Naive thymus-derived CD4-positive, alpha-beta T cell (primary cell): ENCODE measurements at regions not wholly inside any gene's neighbourhood (a gene's known extent, or its start where the extent isn't known, plus 50 kb on each side); places are given as distances from the start of the nearest gene placed in this dataset.

Source experiments
- ATAC-seq: fragments of 150-1000 bp; cut with Tn5 transposase; 2 replicates; pipeline ENCODE4 v1.10.0; 2021; ENCODE audit warnings: mild to moderate bottlenecking, moderate library complexity
- CTCF ChIA-PET: fragments of 350-600 bp; sonication (Branson Sonifier 250); formaldehyde crosslinking; loops from one replicate; lab custom pipeline; 2021; ENCODE audit warnings: antibody characterized with exemption; lab: Charles Lee
- POLR2A ChIA-PET: fragments of 350-600 bp; sonication (Branson Sonifier 250); formaldehyde crosslinking; loops from one replicate; lab custom pipeline; 2021; ENCODE audit warnings: antibody characterized with exemption, inconsistent platforms; lab: Charles Lee
- DNase-seq, 9 donors: peaks; one replicate each; pipeline versions ENCODE4 v3.0.0 to v3.0.0-alpha.2; 2020 to 2022; ENCODE audit warnings: mixed read lengths in 1 of 9
- H3K27ac ChIP-seq: one replicate; pipeline ENCODE4 v1.7.0; 2013; ENCODE audit warnings: mild to moderate bottlenecking, low read depth, low read length, moderate library complexity
- H3K27me3 ChIP-seq, 2 donors: one replicate each; pipeline ENCODE4 v1.7.0; 2013; ENCODE audit warnings: low read length in 2 of 2, mild to moderate bottlenecking in 2 of 2, moderate library complexity in 2 of 2; ENCODE audit not compliant: control insufficient read depth in 2 of 2, insufficient read depth in 2 of 2
- H3K36me3 ChIP-seq, 3 experiments: 1 replicate in 2 of 3; 2 replicates in 1 of 3; pipeline ENCODE4 v1.7.0; 2013; ENCODE audit warnings: low read length in 3 of 3, mild to moderate bottlenecking in 3 of 3, moderate library complexity in 1 of 3; ENCODE audit not compliant: insufficient read depth in 3 of 3, control insufficient read depth in 2 of 3
- H3K4me1 ChIP-seq, 2 donors: one replicate each; pipeline ENCODE4 v1.7.0; 2013; ENCODE audit warnings: low read length in 2 of 2, mild to moderate bottlenecking in 2 of 2, moderate library complexity in 1 of 2; ENCODE audit not compliant: control insufficient read depth in 2 of 2, insufficient read depth in 2 of 2
- H3K4me3 ChIP-seq: 2 replicates; pipeline ENCODE4 v1.7.0; 2013; ENCODE audit warnings: mild to moderate bottlenecking, low read length
- H3K9me3 ChIP-seq, 3 experiments: 1 replicate in 2 of 3; 2 replicates in 1 of 3; pipeline ENCODE4 v1.7.0; 2013; ENCODE audit warnings: low read length in 3 of 3; ENCODE audit not compliant: control insufficient read depth in 2 of 3
- H3K27ac Mint-ChIP-seq, 9 donors: one replicate each; pipeline ENCODE4 v1.8.0; 2020 to 2022; ENCODE audit warnings: mixed read lengths in 9 of 9, mild to moderate bottlenecking in 8 of 9, moderate library complexity in 5 of 9, inconsistent platforms in 2 of 9
- H3K27me3 Mint-ChIP-seq, 5 donors: one replicate each; pipeline ENCODE4 v1.8.0; 2021 to 2022; ENCODE audit warnings: mixed read lengths in 5 of 5, mild to moderate bottlenecking in 1 of 5
- H3K36me3 Mint-ChIP-seq, 5 donors: one replicate each; pipeline ENCODE4 v1.8.0; 2020 to 2022; ENCODE audit warnings: mixed read lengths in 5 of 5, mild to moderate bottlenecking in 3 of 5, inconsistent platforms in 1 of 5
- H3K4me1 Mint-ChIP-seq, 7 donors: one replicate each; pipeline ENCODE4 v1.8.0; 2020 to 2022; ENCODE audit warnings: mixed read lengths in 7 of 7, mild to moderate bottlenecking in 3 of 7, inconsistent platforms in 1 of 7
- H3K4me3 Mint-ChIP-seq, 10 donors: one replicate each; pipeline ENCODE4 v1.8.0; 2020 to 2022; ENCODE audit warnings: mild to moderate bottlenecking in 10 of 10, mixed read lengths in 10 of 10, moderate library complexity in 6 of 10, inconsistent platforms in 2 of 10
- H3K9me3 Mint-ChIP-seq, 11 donors: one replicate each; pipeline ENCODE4 v1.8.0; 2020 to 2022; ENCODE audit warnings: mixed read lengths in 11 of 11, mild to moderate bottlenecking in 4 of 11, inconsistent platforms in 1 of 11, moderate library complexity in 1 of 11
- intact Hi-C, 2 donors: fragments of 100-400 bp; cut with micrococcal nuclease; formaldehyde crosslinking; loops; one replicate each; pipeline ENCODE4 v1.15.1; 2023

GRCh38 chr1:63027176-63027575 is 243.2 kb downstream of the ATG4C start:
- peaks cover 0 to 5% (median 0%) of the 10 kb centered on the region in 3 experiments for H3K9me3 ChIP-seq
- POLR2A ChIA-PET, result no interaction called here
- H3K36me3 ChIP-seq, result no peaks in the 10 kb centered on the region
- Mint-ChIP-seq H3K27me3 (peaks cover 0 to 30% (median 13%) of the 10 kb centered on the region in 5 donors), H3K4me3 (no peak overlapping the region), H3K4me1 (no peaks in the 10 kb centered on the region), H3K9me3 (peaks cover 0 to 8% (median 0%) of the 10 kb centered on the region in 11 donors), H3K27ac (no peak overlapping the region), H3K36me3 (no peaks in the 10 kb centered on the region)
- no peak overlapping the region for H3K4me3 ChIP-seq
- no peaks in the 10 kb centered on the region for H3K27me3 ChIP-seq
- H3K27ac ChIP-seq, result no peak overlapping the region
- CTCF ChIA-PET, result interaction anchor here (0.6 kb wide), 1 partner anchor 57 kb away, joined by 4 read pairs; no protein-coding TSS in a partner anchor
- no peaks in the 10 kb centered on the region for H3K4me1 ChIP-seq
- DNase-seq (no peak), ATAC-seq (no peak)
- intact Hi-C loops, result no loop called here

- H3K9me3 Mint-ChIP-seq, result peaks cover 0 to 7% (median 0%) of the 10 kb centered on the region in 11 donors
- no peaks in the 10 kb centered on the region for H3K36me3 ChIP-seq
- H3K4me1 ChIP-seq, result no peaks in the 10 kb centered on the region
- POLR2A ChIA-PET, result no interaction called here
- H3K4me3 Mint-ChIP-seq, result no peak overlapping the region
- ATAC-seq, result no peak
- no peaks in the 10 kb centered on the region for H3K36me3 Mint-ChIP-seq
- intact Hi-C loops, result no loop called here
- peaks cover 0 to 5% (median 0%) of the 10 kb centered on the region in 3 experiments for H3K9me3 ChIP-seq
- no peaks in the 10 kb centered on the region for H3K27me3 ChIP-seq
- H3K27ac Mint-ChIP-seq, result no peak overlapping the region
- H3K27ac ChIP-seq, result no peak overlapping the region
- CTCF ChIA-PET, result no interaction called here
- no peak for DNase-seq
- H3K4me3 ChIP-seq, result no peak overlapping the region
- no peaks in the 10 kb centered on the region for H3K4me1 Mint-ChIP-seq
- H3K27me3 Mint-ChIP-seq, result peaks cover 0 to 17% (median 10%) of the 10 kb centered on the region in 5 donors
Measured at GRCh38 chr1:63032171-63032570, 248.2 kb downstream of the ATG4C start.

- H3K27ac Mint-ChIP-seq, result no peak overlapping the region
- ChIA-PET POLR2A (no interaction called here), CTCF (no interaction called here)
- peaks cover 0 to 5% (median 0%) of the 10 kb centered on the region in 3 experiments for H3K9me3 ChIP-seq
- H3K27ac ChIP-seq, result no peak overlapping the region
- H3K27me3 ChIP-seq, result no peaks in the 10 kb centered on the region
- no peaks in the 10 kb centered on the region for H3K36me3 Mint-ChIP-seq
- no peaks in the 10 kb centered on the region for H3K4me1 Mint-ChIP-seq
- peaks cover 0 to 17% (median 10%) of the 10 kb centered on the region in 5 donors for H3K27me3 Mint-ChIP-seq
- no peaks in the 10 kb centered on the region for H3K4me1 ChIP-seq
- peaks cover 0 to 7% (median 0%) of the 10 kb centered on the region in 11 donors for H3K9me3 Mint-ChIP-seq
- no peak overlapping the region for H3K4me3 Mint-ChIP-seq
- no peak for DNase-seq
- H3K36me3 ChIP-seq, result no peaks in the 10 kb centered on the region
- no peak overlapping the region for H3K4me3 ChIP-seq
- no peak for ATAC-seq
- intact Hi-C loops, result no loop called here
Measured at GRCh38 chr1:63033211-63033610, 249.3 kb downstream of the ATG4C start.

GRCh38 chr1:63034256-63034655 is 250.3 kb downstream of the ATG4C start:
- Mint-ChIP-seq H3K4me1 (no peaks in the 10 kb centered on the region), H3K4me3 (no peak overlapping the region), H3K27me3 (peaks cover 0 to 17% (median 6%) of the 10 kb centered on the region in 5 donors), H3K9me3 (peaks cover 0 to 7% (median 0%) of the 10 kb centered on the region in 11 donors), H3K27ac (no peak overlapping the region), H3K36me3 (no peaks in the 10 kb centered on the region)
- Histone ChIP-seq H3K27me3 (no peaks in the 10 kb centered on the region), H3K4me3 (no peak overlapping the region), H3K36me3 (no peaks in the 10 kb centered on the region), H3K27ac (no peak overlapping the region), H3K4me1 (no peaks in the 10 kb centered on the region), H3K9me3 (peaks cover 0 to 5% (median 0%) of the 10 kb centered on the region in 3 experiments)
- DNase-seq (no peak), ATAC-seq (no peak)
- POLR2A ChIA-PET, result no interaction called here
- CTCF ChIA-PET, result no interaction called here
- intact Hi-C loops, result no loop called here

GRCh38 chr1:63038586-63038985 is 254.7 kb downstream of the ATG4C start:
- Mint-ChIP-seq H3K27me3 (peaks cover 0 to 25% (median 7%) of the 10 kb centered on the region in 5 donors), H3K27ac (no peak overlapping the region), H3K36me3 (no peaks in the 10 kb centered on the region), H3K4me3 (no peak overlapping the region), H3K4me1 (no peaks in the 10 kb centered on the region), H3K9me3 (peaks cover 0 to 4% (median 0%) of the 10 kb centered on the region in 11 donors)
- H3K36me3 ChIP-seq, result no peaks in the 10 kb centered on the region
- ChIA-PET CTCF (no interaction called here), POLR2A (no interaction called here)
- intact Hi-C loops, result no loop called here
- no peaks in the 10 kb centered on the region for H3K27me3 ChIP-seq
- H3K4me3 ChIP-seq, result no peak overlapping the region
- H3K4me1 ChIP-seq, result no peaks in the 10 kb centered on the region
- ATAC-seq, result no peak
- H3K27ac ChIP-seq, result no peak overlapping the region
- no peak for DNase-seq
- H3K9me3 ChIP-seq, result no peaks in the 10 kb centered on the region

GRCh38 chr1:63041660-63042059 is 257.7 kb downstream of the ATG4C start:
- no peaks in the 10 kb centered on the region for H3K4me1 ChIP-seq
- H3K4me3 ChIP-seq, result no peak overlapping the region
- H3K27ac ChIP-seq, result no peak overlapping the region
- H3K36me3 ChIP-seq, result no peaks in the 10 kb centered on the region
- intact Hi-C loops, result no loop called here
- DNase-seq, result no peak
- Mint-ChIP-seq H3K4me3 (no peak overlapping the region), H3K4me1 (peaks cover 0 to 4% (median 0%) of the 10 kb centered on the region in 7 donors), H3K27me3 (peaks cover 0 to 19% (median 3%) of the 10 kb centered on the region in 5 donors), H3K27ac (no peak overlapping the region), H3K9me3 (peaks cover 0 to 3% (median 0%) of the 10 kb centered on the region in 11 donors), H3K36me3 (no peaks in the 10 kb centered on the region)
- H3K9me3 ChIP-seq, result no peaks in the 10 kb centered on the region
- no peak for ATAC-seq
- CTCF ChIA-PET, result no interaction called here
- no peaks in the 10 kb centered on the region for H3K27me3 ChIP-seq
- POLR2A ChIA-PET, result no interaction called here

GRCh38 chr1:63042278-63042677 is 258.3 kb downstream of the ATG4C start:
- Histone ChIP-seq H3K4me1 (no peaks in the 10 kb centered on the region), H3K9me3 (no peaks in the 10 kb centered on the region), H3K27ac (no peak overlapping the region), H3K4me3 (no peak overlapping the region), H3K36me3 (no peaks in the 10 kb centered on the region), H3K27me3 (no peaks in the 10 kb centered on the region)
- H3K4me1 Mint-ChIP-seq, result peaks cover 0 to 5% (median 0%) of the 10 kb centered on the region in 7 donors
- peaks cover 0 to 20% (median 4%) of the 10 kb centered on the region in 5 donors for H3K27me3 Mint-ChIP-seq
- POLR2A ChIA-PET, result no interaction called here
- H3K36me3 Mint-ChIP-seq, result no peaks in the 10 kb centered on the region
- DNase-seq, result no peak
- CTCF ChIA-PET, result no interaction called here
- ATAC-seq, result no peak
- intact Hi-C loops, result no loop called here
- H3K4me3 Mint-ChIP-seq, result no peak overlapping the region
- H3K9me3 Mint-ChIP-seq, result peaks cover 0 to 3% (median 0%) of the 10 kb centered on the region in 11 donors
- H3K27ac Mint-ChIP-seq, result no peak overlapping the region
